Endothelial cell (in vitro differentiated cells): ENCODE measurements at regions not wholly inside any gene's neighbourhood (a gene's known extent, or its start where the extent isn't known, plus 50 kb on each side); places are given as distances from the start of the nearest gene placed in this dataset.
"Not testable (repeated sequence)": the region's sequence is repeated elsewhere in the genome, so short reads cannot be mapped to it uniquely, and the experiment has no call there.

ENCODE experiments used
- DNase-seq: peaks from one replicate; pipeline ENCODE4 v3.0.0; 2021; ENCODE audit warnings: low spot score
- H3K27ac Mint-ChIP-seq: one replicate; pipeline ENCODE4 v1.8.0; 2021; ENCODE audit warnings: mixed read lengths, inconsistent platforms; ENCODE audit not compliant: unreplicated experiment
- H3K27me3 Mint-ChIP-seq: one replicate; pipeline ENCODE4 v1.8.0; 2021; ENCODE audit warnings: mild to moderate bottlenecking, moderate library complexity, mixed read lengths, inconsistent platforms; ENCODE audit not compliant: unreplicated experiment
- H3K36me3 Mint-ChIP-seq: one replicate; pipeline ENCODE4 v1.8.0; 2021; ENCODE audit warnings: mild to moderate bottlenecking, low read depth, mixed read lengths, inconsistent platforms; ENCODE audit not compliant: unreplicated experiment
- H3K4me1 Mint-ChIP-seq: one replicate; pipeline ENCODE4 v1.8.0; 2021; ENCODE audit warnings: mild to moderate bottlenecking, mixed read lengths, inconsistent platforms; ENCODE audit not compliant: unreplicated experiment
- H3K4me3 Mint-ChIP-seq: one replicate; pipeline ENCODE4 v1.8.0; 2021; ENCODE audit warnings: mild to moderate bottlenecking, mixed read lengths, inconsistent platforms; ENCODE audit not compliant: unreplicated experiment
- H3K9me3 Mint-ChIP-seq: one replicate; pipeline ENCODE4 v1.8.0; 2021; ENCODE audit warnings: mixed read lengths, inconsistent platforms; ENCODE audit not compliant: unreplicated experiment

DNA sequence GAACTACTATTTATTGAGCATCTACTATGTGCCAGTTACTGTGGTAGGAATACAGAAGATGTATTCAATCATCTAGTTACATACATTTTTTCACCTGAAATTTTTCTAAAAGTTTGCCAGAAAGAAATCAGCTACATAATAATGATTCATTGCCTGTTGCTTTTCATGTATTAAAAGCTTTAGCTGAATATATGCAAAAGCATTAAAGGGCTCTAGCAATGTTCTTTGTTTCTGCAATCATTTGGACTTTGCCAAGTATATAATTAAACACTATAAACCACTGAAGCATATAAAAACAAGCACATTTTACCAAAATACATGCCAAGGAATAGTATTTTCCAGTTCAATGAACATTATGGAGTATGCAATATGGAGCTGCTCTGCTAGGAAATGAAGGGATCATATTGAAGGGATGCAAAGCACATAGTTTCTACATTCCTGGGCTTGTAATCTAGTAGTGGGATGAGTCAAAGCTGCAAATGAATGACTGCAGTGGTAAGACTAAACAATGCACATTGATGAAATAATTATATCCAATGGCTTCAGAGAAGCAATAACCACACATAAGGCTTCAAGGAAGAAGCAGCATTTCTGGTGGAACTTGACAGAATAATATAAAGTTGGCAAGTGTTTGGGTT lies 87.7 kb downstream of the FOXD4L6 start:
- not testable (repeated sequence) for H3K4me1 Mint-ChIP-seq, H3K27me3 Mint-ChIP-seq, DNase-seq, H3K4me3 Mint-ChIP-seq, H3K36me3 Mint-ChIP-seq, H3K9me3 Mint-ChIP-seq, H3K27ac Mint-ChIP-seq

- H3K9me3 Mint-ChIP-seq, H3K36me3 Mint-ChIP-seq, DNase-seq, H3K27me3 Mint-ChIP-seq, H3K27ac Mint-ChIP-seq, H3K4me1 Mint-ChIP-seq, H3K4me3 Mint-ChIP-seq: not testable (repeated sequence)
Observed at GRCh38 chr9:41035276-41035675, 93.2 kb downstream of the FOXD4L6 start.

DNA sequence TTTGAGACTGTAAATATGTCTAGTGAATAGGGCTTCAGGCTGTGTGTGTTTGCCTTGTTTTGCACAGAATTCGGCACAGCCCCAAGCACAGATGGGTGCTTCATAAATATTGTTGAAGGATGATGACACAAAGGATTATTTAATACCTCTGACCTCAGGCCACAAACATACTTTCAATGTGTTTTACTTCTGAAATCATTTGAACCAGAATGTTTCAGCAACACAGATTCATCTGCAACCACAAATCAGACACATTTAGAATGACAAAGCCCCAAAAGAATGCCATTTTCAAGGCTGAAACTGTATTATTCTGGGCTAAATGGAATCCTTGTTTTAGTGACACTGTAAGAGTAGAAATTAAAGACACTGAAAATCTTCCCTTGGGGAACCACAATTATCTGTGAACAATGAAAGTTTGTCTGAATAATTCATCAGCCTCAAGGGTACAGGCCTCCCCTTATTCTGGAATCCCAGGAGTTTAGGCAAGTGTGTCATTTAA lies 93.7 kb downstream of the FOXD4L6 start:
- not testable (repeated sequence) for H3K36me3 Mint-ChIP-seq, DNase-seq, H3K27ac Mint-ChIP-seq, H3K4me3 Mint-ChIP-seq, H3K27me3 Mint-ChIP-seq, H3K9me3 Mint-ChIP-seq, H3K4me1 Mint-ChIP-seq

GRCh38 chr9:41033877-41034276 lies 94.6 kb downstream of the FOXD4L6 start:
- not testable (repeated sequence) for H3K4me3 Mint-ChIP-seq, H3K36me3 Mint-ChIP-seq, H3K27me3 Mint-ChIP-seq, H3K4me1 Mint-ChIP-seq, DNase-seq, H3K9me3 Mint-ChIP-seq, H3K27ac Mint-ChIP-seq

GRCh38 chr9:41033360-41033759 lies 95.1 kb downstream of the FOXD4L6 start:
- H3K27me3 Mint-ChIP-seq, H3K9me3 Mint-ChIP-seq, H3K4me3 Mint-ChIP-seq: not testable (repeated sequence)

GRCh38 chr9:41026912-41027676 lies 101.4 kb downstream of the FOXD4L6 start:
- H3K4me1 Mint-ChIP-seq, H3K9me3 Mint-ChIP-seq, H3K4me3 Mint-ChIP-seq, DNase-seq, H3K27ac Mint-ChIP-seq, H3K36me3 Mint-ChIP-seq, H3K27me3 Mint-ChIP-seq: not testable (repeated sequence)

More at GRCh38 chr9:41033360-41033759, 95.1 kb downstream of the FOXD4L6 start:
- DNase-seq, H3K27ac Mint-ChIP-seq, H3K4me1 Mint-ChIP-seq, H3K36me3 Mint-ChIP-seq: not testable (repeated sequence)

GRCh38 chr9:41022365-41022764 lies 106.1 kb downstream of the FOXD4L6 start:
- not testable (repeated sequence) for H3K4me1 Mint-ChIP-seq, H3K27me3 Mint-ChIP-seq, H3K9me3 Mint-ChIP-seq, H3K27ac Mint-ChIP-seq, H3K36me3 Mint-ChIP-seq, DNase-seq, H3K4me3 Mint-ChIP-seq

DNA sequence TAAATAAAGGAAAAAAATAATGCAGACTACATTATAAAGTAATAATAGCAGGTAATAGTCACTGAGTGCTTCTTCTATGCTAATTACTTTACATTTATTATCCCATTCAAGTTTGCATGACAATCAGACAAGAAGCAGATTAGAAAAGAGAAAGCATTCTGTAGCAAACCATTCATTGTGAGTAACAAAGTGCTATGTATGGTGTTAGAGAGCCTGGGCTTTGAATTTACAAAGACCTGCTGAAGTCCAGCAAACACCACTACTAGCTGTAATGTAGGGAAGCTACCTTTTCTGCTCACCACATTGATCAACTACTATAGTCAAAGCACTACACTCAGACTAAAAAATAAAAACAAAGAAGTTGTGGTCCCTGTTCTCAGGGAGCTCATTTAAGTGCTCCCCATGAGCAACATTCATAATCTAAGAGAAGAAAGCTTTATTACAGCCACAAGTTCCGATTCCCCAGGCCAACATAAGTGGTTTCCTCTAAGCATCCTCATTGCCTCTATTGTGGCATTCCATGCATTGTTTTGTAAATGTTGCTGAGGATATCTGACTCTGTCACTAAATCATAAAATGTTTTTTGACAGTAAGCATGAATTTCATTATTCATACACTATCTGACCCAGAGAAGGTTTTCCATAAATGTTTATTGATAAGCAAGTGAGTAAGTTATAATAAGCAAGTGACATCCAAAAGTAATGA lies 108.5 kb downstream of the FOXD4L6 start:
- not testable (repeated sequence) for H3K27ac Mint-ChIP-seq, DNase-seq, H3K36me3 Mint-ChIP-seq, H3K4me1 Mint-ChIP-seq, H3K9me3 Mint-ChIP-seq, H3K27me3 Mint-ChIP-seq
- H3K4me3 Mint-ChIP-seq, result peak overlapping the region; percentile 31

DNA sequence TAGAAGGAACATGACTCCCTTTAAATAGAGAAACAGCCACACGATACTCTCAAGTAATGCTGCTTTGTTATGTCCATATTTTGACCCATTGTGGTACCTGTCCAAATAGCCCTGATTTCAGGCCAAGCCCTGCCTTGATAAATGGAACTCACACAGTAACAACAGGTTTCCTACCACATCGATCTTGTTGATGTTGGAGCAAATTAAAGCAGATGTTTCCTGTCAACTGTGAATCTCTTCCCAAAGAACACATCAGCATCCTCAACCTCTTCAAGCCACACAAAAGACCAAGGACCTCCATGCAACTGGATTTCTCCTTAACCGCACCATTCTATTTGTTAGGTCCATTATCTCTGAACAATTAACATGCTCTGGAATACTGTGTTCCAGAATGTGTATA lies 109.5 kb downstream of the FOXD4L6 start:
- not testable (repeated sequence) for DNase-seq, H3K27me3 Mint-ChIP-seq, H3K27ac Mint-ChIP-seq, H3K36me3 Mint-ChIP-seq, H3K9me3 Mint-ChIP-seq, H3K4me1 Mint-ChIP-seq, H3K4me3 Mint-ChIP-seq

DNA sequence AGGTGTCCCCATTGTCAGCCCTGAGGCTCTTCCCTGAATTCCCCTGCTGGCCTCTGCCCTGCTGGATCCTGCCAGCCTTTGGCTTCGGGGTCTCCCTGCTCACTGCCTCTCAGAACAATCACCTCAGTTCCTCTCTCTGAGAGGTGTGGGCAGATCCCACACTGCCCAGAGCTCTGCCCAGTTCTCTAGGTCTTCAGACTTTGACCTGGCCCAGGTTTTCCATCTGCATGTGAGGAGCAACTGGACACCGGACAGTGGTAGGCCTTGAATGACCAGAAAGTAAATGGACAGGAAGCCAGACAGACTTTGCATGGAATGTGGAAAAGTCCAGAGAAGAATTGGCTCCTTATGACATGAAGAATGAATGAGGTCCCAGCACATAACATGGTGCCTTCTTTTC lies 111.8 kb downstream of the FOXD4L6 start:
- not testable (repeated sequence) for H3K4me3 Mint-ChIP-seq, H3K36me3 Mint-ChIP-seq, H3K27me3 Mint-ChIP-seq, H3K27ac Mint-ChIP-seq, DNase-seq, H3K4me1 Mint-ChIP-seq, H3K9me3 Mint-ChIP-seq

DNA sequence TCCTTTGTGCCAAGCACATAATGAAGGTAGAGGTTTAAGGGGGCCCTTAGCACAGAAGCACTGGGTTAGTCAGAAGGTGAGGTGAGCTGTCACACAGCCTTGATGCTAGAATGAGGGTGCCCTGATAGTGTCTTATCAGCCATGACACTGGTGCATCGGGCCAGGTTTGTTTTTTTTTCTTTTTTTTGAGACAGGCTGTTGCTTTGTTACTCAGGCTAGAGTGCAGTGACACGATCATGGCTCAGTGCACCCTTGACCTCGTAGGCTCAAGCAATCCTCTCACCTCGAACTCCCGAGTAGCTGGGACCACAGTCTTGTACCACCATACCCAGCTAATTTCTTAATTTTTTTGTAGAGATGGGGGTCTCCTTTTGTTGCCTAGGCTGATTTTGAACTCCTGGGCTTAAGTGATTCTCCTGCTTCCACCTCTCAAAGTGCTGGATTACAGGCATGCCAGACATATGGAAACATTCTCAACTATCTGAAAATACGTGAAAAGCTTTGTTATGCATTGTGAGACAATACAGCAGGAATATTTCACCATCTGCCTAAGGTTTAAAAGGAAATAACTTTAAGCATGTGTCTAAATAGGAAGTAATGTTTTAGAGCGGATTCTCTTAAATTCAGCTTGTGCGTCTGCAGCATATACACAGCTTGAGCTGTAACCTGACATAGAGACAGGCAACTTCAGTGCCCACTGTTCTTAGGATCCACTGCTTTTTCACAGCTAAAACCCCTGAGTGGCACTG lies 128.4 kb downstream of the FOXD4L6 start:
- not testable (repeated sequence) for DNase-seq, H3K9me3 Mint-ChIP-seq, H3K4me3 Mint-ChIP-seq, H3K27ac Mint-ChIP-seq, H3K4me1 Mint-ChIP-seq, H3K27me3 Mint-ChIP-seq, H3K36me3 Mint-ChIP-seq
